OCI-LY7 (cell line): ENCODE measurements at regions not wholly inside any gene's neighbourhood (a gene's known extent, or its start where the extent isn't known, plus 50 kb on each side); places are given as distances from the start of the nearest gene placed in this dataset.

Source experiments
- BruUV-seq: library from RNA; stranded (reverse); fragments of 400-500 nt; replicated peaks from 2 replicates; lab custom pipeline; 2021; lab: Mats Ljungman, UMichigan
- CTCF ChIA-PET: fragments of 300-600 bp; sonication (Branson Sonifier 250); formaldehyde crosslinking; loops from one replicate; lab custom pipeline; 2022; ENCODE audit warnings: antibody characterized with exemption; ENCODE audit not compliant: unreplicated experiment; lab: Charles Lee
- POLR2A ChIA-PET: fragments of 300-600 bp; sonication (Branson Sonifier 250); formaldehyde crosslinking; loops from one replicate; lab custom pipeline; 2022; ENCODE audit warnings: antibody characterized with exemption; lab: Charles Lee
- DNase-seq: peaks from one replicate; pipeline ENCODE4 v3.0.0-alpha.2; 2015; ENCODE audit warnings: low spot score
- H2AFZ ChIP-seq: fragments of 200-600 bp; sonication (generic), shearing (Covaris generic); 2 replicates; pipeline ENCODE4 v1.6.1; 2014; ENCODE audit warnings: mild to moderate bottlenecking, antibody characterized with exemption, low read length, moderate library complexity
- H3K27ac ChIP-seq: fragments of 200-600 bp; sonication (generic); 2 replicates; pipeline ENCODE4 v1.5.1; 2014; ENCODE audit warnings: mixed run types, low read depth, mild to moderate bottlenecking, moderate library complexity, low read length, inconsistent platforms; ENCODE audit not compliant: poor library complexity, severe bottlenecking
- H3K36me3 ChIP-seq: fragments of 200-600 bp; sonication (generic); 2 replicates; pipeline ENCODE4 v1.6.1; 2014; ENCODE audit warnings: mild to moderate bottlenecking, antibody characterized with exemption, low read length, moderate library complexity, mixed read lengths; ENCODE audit not compliant: insufficient read depth
- H3K4me1 ChIP-seq: fragments of 200-600 bp; sonication (generic); 2 replicates; pipeline ENCODE4 v1.5.1; 2014; ENCODE audit warnings: mild to moderate bottlenecking, low read length; ENCODE audit not compliant: insufficient read depth, poor library complexity, severe bottlenecking
- H3K4me2 ChIP-seq: fragments of 200-600 bp; sonication (generic); 2 replicates; pipeline ENCODE4 v1.6.1; 2014; ENCODE audit warnings: mild to moderate bottlenecking, low read length
- H3K4me3 ChIP-seq: fragments of 200-600 bp; sonication (generic); 2 replicates; pipeline ENCODE4 v1.5.1; 2014; ENCODE audit warnings: mild to moderate bottlenecking, low read depth, low read length; ENCODE audit not compliant: poor library complexity, severe bottlenecking
- H3K79me2 ChIP-seq: fragments of 200-600 bp; sonication (generic); 2 replicates; pipeline ENCODE4 v1.6.1; 2016; ENCODE audit warnings: low read depth, mild to moderate bottlenecking, low read length, moderate library complexity, mixed read lengths; ENCODE audit not compliant: insufficient read depth
- H3K9me2 ChIP-seq: fragments of 200-600 bp; sonication (generic); 2 replicates; pipeline ENCODE4 v1.6.1; 2016; ENCODE audit warnings: mild to moderate bottlenecking, low read length, mixed read lengths; ENCODE audit not compliant: insufficient read depth
- H3K9me3 ChIP-seq: fragments of 200-600 bp; sonication (generic); 2 replicates; pipeline ENCODE4 v1.6.1; 2014; ENCODE audit warnings: mild to moderate bottlenecking, mixed run types, low read length, mixed read lengths
- H4K20me1 ChIP-seq: fragments of 200-600 bp; sonication (generic); 2 replicates; pipeline ENCODE4 v1.6.1; 2014; ENCODE audit warnings: mild to moderate bottlenecking, antibody characterized with exemption, low read length, moderate library complexity, mixed read lengths; ENCODE audit not compliant: insufficient read depth
- EZH2phosphoT487 ChIP-seq: fragments of 200-600 bp; sonication (generic); IDR thresholded peaks from 2 replicates; pipeline ENCODE4 v1.6.1; 2018; ENCODE audit warnings: low read depth, borderline replicate concordance, mild to moderate bottlenecking, mixed run types, antibody characterized with exemption, low read length, moderate library complexity, mixed read lengths
- intact Hi-C: fragments of 100-400 bp; cut with micrococcal nuclease; formaldehyde crosslinking; loops from one replicate; pipeline ENCODE4 v1.10.0; 2022; ENCODE audit not compliant: unreplicated experiment
- TF ChIP-seq, protein P1 (sequence below): fragments of 200-600 bp; sonication (generic); conservative IDR thresholded peaks from 2 replicates; pipeline ENCODE4 v1.5.1; 2014; ENCODE audit warnings: mild to moderate bottlenecking, antibody characterized with exemption, low read length, moderate library complexity, mixed read lengths

DNA sequence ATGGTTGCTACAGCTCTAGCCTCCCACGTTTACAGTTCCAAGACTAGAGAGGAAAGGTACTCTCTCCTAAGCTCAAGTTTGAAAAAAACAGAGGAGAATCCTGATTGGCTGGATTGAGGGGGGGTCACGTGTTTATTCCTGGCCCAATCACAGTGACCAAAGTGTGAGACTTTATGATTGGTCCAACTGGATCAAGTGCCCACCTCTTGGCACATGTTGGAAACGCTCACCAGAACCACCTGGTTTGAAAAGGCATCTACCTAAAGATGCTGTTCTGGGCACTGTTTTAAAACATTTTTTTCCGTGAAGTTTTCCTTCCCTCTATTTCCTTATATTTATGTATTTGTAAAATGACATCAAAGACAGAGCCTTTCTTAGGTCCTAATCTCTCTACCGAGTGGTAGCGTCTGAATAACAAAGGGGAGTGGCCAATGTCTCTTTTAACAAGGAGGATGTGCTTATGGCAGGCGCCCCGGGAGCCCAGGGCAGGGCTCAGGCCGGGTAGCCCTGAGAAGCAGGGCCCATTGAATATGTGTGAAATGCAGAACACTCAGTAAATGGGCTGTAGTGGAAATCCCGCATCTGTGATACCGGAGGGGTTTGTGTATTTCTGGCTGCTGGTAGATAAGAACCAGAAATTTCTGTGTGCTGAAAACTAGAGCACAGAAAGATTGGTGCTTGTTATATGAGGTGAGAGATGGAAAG is 146.2 kb downstream of the ATP23 start:
- Histone ChIP-seq H3K4me1 (no peaks in the 10 kb centered on the region), H3K27ac (no peak overlapping the region), H3K36me3 (no peaks in the 10 kb centered on the region), H3K79me2 (no peaks in the 10 kb centered on the region), H3K4me3 (no peak overlapping the region), H3K4me2 (no peak overlapping the region), H2AFZ (no peak overlapping the region), H4K20me1 (no peaks in the 10 kb centered on the region), H3K9me3 (no peaks in the 10 kb centered on the region), H3K9me2 (no peaks in the 10 kb centered on the region)
- POLR2A ChIA-PET = interaction anchor here (1.5 kb wide), 1 partner anchor 10 kb away, joined by 4 read pairs; no protein-coding TSS in a partner anchor
- no peak for DNase-seq
- CTCF ChIA-PET = interaction anchor here (0.6 kb wide), 1 partner anchor 515 kb away, joined by 3 read pairs; no protein-coding TSS in a partner anchor
- intact Hi-C loops = no loop called here
- no peak for TF ChIP-seq EZH2phosphoT487
- TF ChIP-seq, protein P1, sequence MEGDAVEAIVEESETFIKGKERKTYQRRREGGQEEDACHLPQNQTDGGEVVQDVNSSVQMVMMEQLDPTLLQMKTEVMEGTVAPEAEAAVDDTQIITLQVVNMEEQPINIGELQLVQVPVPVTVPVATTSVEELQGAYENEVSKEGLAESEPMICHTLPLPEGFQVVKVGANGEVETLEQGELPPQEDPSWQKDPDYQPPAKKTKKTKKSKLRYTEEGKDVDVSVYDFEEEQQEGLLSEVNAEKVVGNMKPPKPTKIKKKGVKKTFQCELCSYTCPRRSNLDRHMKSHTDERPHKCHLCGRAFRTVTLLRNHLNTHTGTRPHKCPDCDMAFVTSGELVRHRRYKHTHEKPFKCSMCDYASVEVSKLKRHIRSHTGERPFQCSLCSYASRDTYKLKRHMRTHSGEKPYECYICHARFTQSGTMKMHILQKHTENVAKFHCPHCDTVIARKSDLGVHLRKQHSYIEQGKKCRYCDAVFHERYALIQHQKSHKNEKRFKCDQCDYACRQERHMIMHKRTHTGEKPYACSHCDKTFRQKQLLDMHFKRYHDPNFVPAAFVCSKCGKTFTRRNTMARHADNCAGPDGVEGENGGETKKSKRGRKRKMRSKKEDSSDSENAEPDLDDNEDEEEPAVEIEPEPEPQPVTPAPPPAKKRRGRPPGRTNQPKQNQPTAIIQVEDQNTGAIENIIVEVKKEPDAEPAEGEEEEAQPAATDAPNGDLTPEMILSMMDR = no peak
- BruUV-seq = no TSS peak

DNA sequence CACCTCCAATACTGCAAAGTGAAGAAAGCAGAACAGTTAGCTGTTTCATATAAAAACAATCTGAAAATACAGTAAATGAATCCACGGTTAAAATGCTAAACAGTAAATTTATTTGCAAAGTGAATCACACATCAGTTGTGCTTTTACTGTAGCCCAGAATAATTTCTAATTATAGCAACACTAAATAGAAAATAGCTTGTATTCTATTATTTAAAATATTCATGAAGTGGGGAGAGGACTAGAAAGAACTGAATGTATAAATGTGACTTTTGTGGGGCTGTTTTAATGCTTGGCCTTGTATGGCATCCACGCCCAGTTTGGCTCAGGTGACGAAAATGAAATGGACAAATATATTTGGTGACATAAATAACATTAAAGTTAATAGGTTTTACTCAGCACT is 148.2 kb downstream of the ATP23 start:
- TF ChIP-seq, protein P1 = no peak
- no peak for TF ChIP-seq EZH2phosphoT487
- intact Hi-C loops = no loop called here
- BruUV-seq = no TSS peak
- Histone ChIP-seq H3K4me2 (no peak overlapping the region), H3K36me3 (no peaks in the 10 kb centered on the region), H3K27ac (no peak overlapping the region), H3K4me1 (no peaks in the 10 kb centered on the region), H3K79me2 (no peaks in the 10 kb centered on the region), H4K20me1 (no peaks in the 10 kb centered on the region), H3K4me3 (no peak overlapping the region), H3K9me2 (no peaks in the 10 kb centered on the region), H2AFZ (no peak overlapping the region), H3K9me3 (no peaks in the 10 kb centered on the region)
- POLR2A ChIA-PET = no interaction called here
- CTCF ChIA-PET = no interaction called here
- DNase-seq = no peak

DNA sequence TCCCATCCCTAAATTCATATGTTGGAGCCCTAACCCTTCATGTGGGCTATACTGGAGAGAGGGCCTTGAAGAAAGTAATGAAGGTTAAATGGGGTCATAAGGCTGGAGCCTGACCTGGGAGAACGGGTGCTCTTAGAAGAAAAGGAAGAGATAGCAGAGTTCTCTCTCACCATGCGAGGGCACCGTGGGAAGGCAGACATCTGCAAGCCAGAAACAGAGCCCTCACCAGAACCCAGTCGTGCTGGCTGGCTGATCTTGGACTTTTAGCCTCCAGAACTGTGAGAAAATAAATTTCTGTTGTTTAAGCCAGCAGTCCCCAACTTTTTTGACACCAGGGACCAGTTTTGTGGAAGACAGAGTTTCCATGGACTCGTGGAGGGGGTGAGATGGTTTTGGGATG is 149.3 kb downstream of the ATP23 start:
- Histone ChIP-seq H4K20me1 (no peaks in the 10 kb centered on the region), H3K79me2 (no peaks in the 10 kb centered on the region), H2AFZ (no peak overlapping the region), H3K9me3 (no peaks in the 10 kb centered on the region), H3K27ac (no peak overlapping the region), H3K4me1 (no peaks in the 10 kb centered on the region), H3K4me3 (no peak overlapping the region), H3K9me2 (no peaks in the 10 kb centered on the region), H3K36me3 (no peaks in the 10 kb centered on the region), H3K4me2 (no peak overlapping the region)
- TF ChIP-seq EZH2phosphoT487 = no peak
- TF ChIP-seq, protein P1 = no peak
- intact Hi-C loops = no loop called here
- no peak for DNase-seq
- CTCF ChIA-PET = no interaction called here
- POLR2A ChIA-PET = no interaction called here
- BruUV-seq = no TSS peak
